H9 (cell line): ENCODE measurements at regions not wholly inside any gene's neighbourhood (a gene's known extent, or its start where the extent isn't known, plus 50 kb on each side); places are given as distances from the start of the nearest gene placed in this dataset.

Experiments used
- DNase-seq: peaks from one replicate; pipeline ENCODE4 v3.0.0-alpha.2; 2017
- H2AFZ ChIP-seq: one replicate; pipeline ENCODE4 v1.6.1; 2013; ENCODE audit warnings: mild to moderate bottlenecking, low read length, control low read depth, moderate library complexity
- H2AK5ac ChIP-seq: 2 replicates; pipeline ENCODE4 v1.6.1; 2013; ENCODE audit warnings: low read length, control low read depth, mixed read lengths; ENCODE audit not compliant: insufficient read length
- H2BK120ac ChIP-seq: one replicate; pipeline ENCODE4 v1.6.1; 2013; ENCODE audit warnings: low read depth, mild to moderate bottlenecking, low read length, control low read depth, inconsistent platforms; ENCODE audit not compliant: poor library complexity, severe bottlenecking
- H2BK12ac ChIP-seq: 2 replicates; pipeline ENCODE4 v1.6.1; 2013; ENCODE audit warnings: low read length, control low read depth, mixed read lengths, low read depth; ENCODE audit not compliant: insufficient read length
- H2BK15ac ChIP-seq: 2 replicates; pipeline ENCODE4 v1.6.1; 2013; ENCODE audit warnings: low read depth, low read length, control low read depth
- H2BK20ac ChIP-seq: one replicate; pipeline ENCODE4 v1.6.1; 2013; ENCODE audit warnings: low read depth, mild to moderate bottlenecking, low read length, control low read depth, inconsistent platforms; ENCODE audit not compliant: poor library complexity, severe bottlenecking
- H2BK5ac ChIP-seq: 2 replicates; pipeline ENCODE4 v1.6.1; 2013; ENCODE audit warnings: low read length, control low read depth, mixed read lengths; ENCODE audit not compliant: insufficient read length
- H3K14ac ChIP-seq: 2 replicates; pipeline ENCODE4 v1.6.1; 2013; ENCODE audit warnings: low read length, control low read depth; ENCODE audit not compliant: insufficient read depth
- H3K18ac ChIP-seq: 2 replicates; pipeline ENCODE4 v1.6.1; 2013; ENCODE audit warnings: low read depth, mild to moderate bottlenecking, mixed read lengths, low read length, control low read depth; ENCODE audit not compliant: insufficient read length
- H3K23ac ChIP-seq: 2 replicates; pipeline ENCODE4 v1.6.1; 2013; ENCODE audit warnings: low read length, control low read depth, mixed read lengths, low read depth; ENCODE audit not compliant: insufficient read length
- H3K23me2 ChIP-seq: 2 replicates; pipeline ENCODE4 v1.6.1; 2013; ENCODE audit warnings: low read depth, mild to moderate bottlenecking, mixed read lengths, low read length, control low read depth; ENCODE audit not compliant: insufficient read length, poor library complexity, severe bottlenecking
- H3K27ac ChIP-seq: 2 replicates; pipeline ENCODE4 v1.5.1; 2013; ENCODE audit warnings: low read length, control low read depth, mixed read lengths, low read depth; ENCODE audit not compliant: insufficient read length
- H3K27me3 ChIP-seq: 2 replicates; pipeline ENCODE4 v1.6.1; 2013; ENCODE audit warnings: low read length, control low read depth, inconsistent platforms; ENCODE audit not compliant: insufficient read depth
- H3K4ac ChIP-seq: 2 replicates; pipeline ENCODE4 v1.6.1; 2013; ENCODE audit warnings: low read depth, mild to moderate bottlenecking, control low read depth, inconsistent platforms, low read length, moderate library complexity
- H3K4me1 ChIP-seq: 2 replicates; pipeline ENCODE4 v1.6.1; 2013; ENCODE audit warnings: low read length, control low read depth, inconsistent platforms; ENCODE audit not compliant: insufficient read depth
- H3K4me2 ChIP-seq: 2 replicates; pipeline ENCODE4 v1.6.1; 2013; ENCODE audit warnings: low read length, control low read depth, mixed read lengths; ENCODE audit not compliant: insufficient read length, insufficient read depth
- H3K56ac ChIP-seq: 2 replicates; pipeline ENCODE4 v1.6.1; 2013; ENCODE audit warnings: low read depth, mild to moderate bottlenecking, mixed read lengths, low read length, control low read depth; ENCODE audit not compliant: insufficient read length
- H3K79me1 ChIP-seq: 2 replicates; pipeline ENCODE4 v1.6.1; 2013; ENCODE audit warnings: low read depth, mild to moderate bottlenecking, moderate library complexity, low read length, control low read depth, inconsistent platforms; ENCODE audit not compliant: insufficient read depth, poor library complexity, severe bottlenecking
- H3K79me2 ChIP-seq: 2 replicates; pipeline ENCODE4 v1.6.1; 2013; ENCODE audit warnings: low read length, control low read depth, inconsistent platforms; ENCODE audit not compliant: insufficient read depth
- H3K9ac ChIP-seq: 2 replicates; pipeline ENCODE4 v1.6.1; 2013; ENCODE audit warnings: low read length, control low read depth, mixed read lengths; ENCODE audit not compliant: insufficient read length; ENCODE audit errors: extremely low read depth
- H3K9me3 ChIP-seq: one replicate; pipeline ENCODE4 v1.6.1; 2013; ENCODE audit warnings: low read depth, low read length, inconsistent platforms; ENCODE audit not compliant: control insufficient read depth
- H3T11ph ChIP-seq: one replicate; pipeline ENCODE4 v1.6.1; 2013; ENCODE audit warnings: mild to moderate bottlenecking, low read length, control low read depth, inconsistent platforms
- H4K20me1 ChIP-seq: one replicate; pipeline ENCODE4 v1.6.1; 2013; ENCODE audit not compliant: control insufficient read depth, insufficient read length, insufficient read depth
- H4K5ac ChIP-seq: 2 replicates; pipeline ENCODE4 v1.6.1; 2013; ENCODE audit warnings: low read depth, mild to moderate bottlenecking, mixed read lengths, low read length, control low read depth; ENCODE audit not compliant: insufficient read length
- H4K8ac ChIP-seq: replicated peaks from 2 replicates; pipeline ENCODE4 v1.6.1; 2013; ENCODE audit warnings: low read length, control low read depth, mixed read lengths, low read depth; ENCODE audit not compliant: insufficient read length
- H4K91ac ChIP-seq: 2 replicates; pipeline ENCODE4 v1.6.1; 2013; ENCODE audit warnings: low read depth, mild to moderate bottlenecking, moderate library complexity, mixed read lengths, low read length, control low read depth; ENCODE audit not compliant: insufficient read length
- H3K27ac Mint-ChIP-seq, 3 experiments: 2 replicates in 2 of 3; 3 replicates in 1 of 3; pipeline ENCODE4 v1.8.0; 2020 to 2021; ENCODE audit warnings: mixed read lengths in 3 of 3, mild to moderate bottlenecking in 1 of 3, moderate library complexity in 1 of 3
- H3K27me3 Mint-ChIP-seq: 2 replicates; pipeline ENCODE4 v1.8.0; 2021; ENCODE audit warnings: low read depth, mild to moderate bottlenecking, moderate library complexity, mixed read lengths
- H3K36me3 Mint-ChIP-seq, 3 experiments: 2 replicates in 2 of 3; 3 replicates in 1 of 3; pipeline ENCODE4 v1.8.0; 2020 to 2021; ENCODE audit warnings: low read depth in 3 of 3, mixed read lengths in 3 of 3; ENCODE audit not compliant: insufficient read depth in 1 of 3
- H3K4me1 Mint-ChIP-seq, 2 experiments: 2 replicates each; pipeline ENCODE4 v1.8.0; 2020; ENCODE audit warnings: mixed read lengths in 2 of 2
- H3K4me3 Mint-ChIP-seq, 2 experiments: 2 replicates in 1 of 2; 3 replicates in 1 of 2; pipeline ENCODE4 v1.8.0; 2020 to 2021; ENCODE audit warnings: mild to moderate bottlenecking in 2 of 2, mixed read lengths in 2 of 2, moderate library complexity in 1 of 2
- H3K9me3 Mint-ChIP-seq, 2 experiments: 2 replicates in 1 of 2; 3 replicates in 1 of 2; pipeline ENCODE4 v1.8.0; 2020; ENCODE audit warnings: mild to moderate bottlenecking in 2 of 2, mixed read lengths in 2 of 2, moderate library complexity in 1 of 2
- CTCF ChIP-seq: fragments of 200-600 bp; sonication (generic); conservative IDR thresholded peaks from 3 replicates; pipeline ENCODE4 v1.8.0; 2021; ENCODE audit warnings: antibody characterized with exemption, mild to moderate bottlenecking
- WGBS: extraction: QIAGEN DNeasy Blood & Tissue Kit; methylation state at CpG from one replicate; pipeline ENCODE4 v1.1.7; 2013; ENCODE audit warnings: missing lambda C conversion rate, low lambda C conversion rate, mixed read lengths; ENCODE audit not compliant: insufficient read length; ENCODE audit errors: extremely low coverage; 5-methylcytosine and 5-hydroxymethylcytosine counted together

- Histone ChIP-seq H3K4me2 (no peak overlapping the region), H2BK12ac (no peak overlapping the region), H2AK5ac (no peak overlapping the region), H4K91ac (no peak overlapping the region), H3K79me2 (no peaks in the 10 kb centered on the region), H3K56ac (no peak overlapping the region), H3K27me3 (no peaks in the 10 kb centered on the region), H4K5ac (no peak overlapping the region), H3K23ac (no peak overlapping the region), H2BK15ac (no peak overlapping the region), H2BK5ac (no peak overlapping the region), H3K18ac (no peak overlapping the region), H3K4me1 (no peaks in the 10 kb centered on the region), H4K8ac (no peak overlapping the region), H3K27ac (no peak overlapping the region), H4K20me1 (no peaks in the 10 kb centered on the region), H2BK120ac (no peak overlapping the region), H3K4ac (no peak overlapping the region), H2AFZ (no peak overlapping the region), H3K23me2 (no peaks in the 10 kb centered on the region), H3K9me3 (no peaks in the 10 kb centered on the region), H3T11ph (no peak overlapping the region), H3K79me1 (no peaks in the 10 kb centered on the region), H3K9ac (no peak overlapping the region), H2BK20ac (no peak overlapping the region), H3K14ac (no peak overlapping the region; the same call in 1 of the 2 replicates)
- H3K4me3 Mint-ChIP-seq: no peak overlapping the region
- no peak for DNase-seq
- no CpG with 5 or more reads among the region's 10 CpGs for WGBS
- peaks cover 4 to 12% of the 10 kb centered on the region in 2 experiments; a peak in 4 of 5 replicates for H3K9me3 Mint-ChIP-seq
- no peak overlapping the region for H3K27ac Mint-ChIP-seq
- peaks cover 4 to 10% of the 10 kb centered on the region in 2 experiments for H3K4me1 Mint-ChIP-seq
- H3K27me3 Mint-ChIP-seq: peaks cover 37% of the 10 kb centered on the region
- no peak for TF ChIP-seq CTCF
- no peaks in the 10 kb centered on the region; a peak in 1 of 7 replicates for H3K36me3 Mint-ChIP-seq
Measured at GRCh38 chr22:44574057-44574639, 76.1 kb upstream of the RTL6 start.
